ENCODE measurements at regions not wholly inside any gene's neighbourhood (a gene's known extent, or its start where the extent isn't known, plus 50 kb on each side); places are given as distances from the start of the nearest gene placed in this dataset.

GRCh38 chr10:129140921-129141885, 325.8 kb upstream of the MGMT start:
- ATAC-seq (ENCODE audit: insufficient read depth, low read depth) (no peak), DNase-seq (no peak)
- Histone ChIP-seq H3K79me2 (ENCODE audit: insufficient read depth, low read length) (no peaks in the 10 kb centered on the region), H3K4me2 (ENCODE audit: insufficient read depth, low read length) (no peak overlapping the region), H3K36me3 (ENCODE audit: insufficient read depth, low read length) (no peaks in the 10 kb centered on the region), H3K27me3 (ENCODE audit: insufficient read depth, low read length, poor library complexity) (no peaks in the 10 kb centered on the region), H4K20me1 (ENCODE audit: insufficient read depth, low read length) (no peaks in the 10 kb centered on the region), H3K9ac (ENCODE audit: low read depth, low read length) (no peak overlapping the region), H3K27ac (ENCODE audit: low read length) (no peak overlapping the region), H3K9me3 (ENCODE audit: insufficient read depth, low read length, severe bottlenecking) (no peaks in the 10 kb centered on the region), H3K4me3 (ENCODE audit: low read depth in 1 of 2, low read length in 2 of 2) (no peak overlapping the region), H3K4me1 (ENCODE audit: insufficient read depth, low read length) (no peaks in the 10 kb centered on the region), H2AFZ (ENCODE audit: low read depth, low read length) (no peak overlapping the region)
- TF ChIP-seq CTCF (IDR thresholded peaks at IDR 0.05; ENCODE audit: borderline replicate concordance, extremely low read depth, low read length, poor library complexity, severe bottlenecking) (no peak), EZH2 (IDR thresholded peaks at IDR 0.05; ENCODE audit: borderline replicate concordance, low read depth, low read length, severe bottlenecking) (no peak)

- Histone ChIP-seq H2AFZ (ENCODE audit: low read depth, low read length) (no peak overlapping the region), H3K36me3 (ENCODE audit: insufficient read depth, low read length) (no peaks in the 10 kb centered on the region), H3K27me3 (ENCODE audit: insufficient read depth, low read length, poor library complexity) (no peaks in the 10 kb centered on the region), H3K9ac (ENCODE audit: low read depth, low read length) (no peak overlapping the region), H3K4me1 (ENCODE audit: insufficient read depth, low read length) (no peaks in the 10 kb centered on the region), H3K4me3 (ENCODE audit: low read depth in 1 of 2, low read length in 2 of 2) (no peak overlapping the region), H3K79me2 (ENCODE audit: insufficient read depth, low read length) (no peaks in the 10 kb centered on the region), H3K9me3 (ENCODE audit: insufficient read depth, low read length, severe bottlenecking) (peaks cover 7% of the 10 kb centered on the region), H3K4me2 (ENCODE audit: insufficient read depth, low read length) (no peak overlapping the region), H3K27ac (ENCODE audit: low read length) (no peak overlapping the region), H4K20me1 (ENCODE audit: insufficient read depth, low read length) (no peaks in the 10 kb centered on the region)
- DNase-seq = no peak
- TF ChIP-seq CTCF (IDR thresholded peaks at IDR 0.05; ENCODE audit: borderline replicate concordance, extremely low read depth, low read length, poor library complexity, severe bottlenecking) = no peak
- no peak for TF ChIP-seq EZH2 (IDR thresholded peaks at IDR 0.05; ENCODE audit: borderline replicate concordance, low read depth, low read length, severe bottlenecking)
- ATAC-seq (ENCODE audit: insufficient read depth, low read depth) = no peak
These were observed 315.8 kb upstream of the MGMT start for GRCh38 chr10:129151281-129151680.

GRCh38 chr10:129156406-129156805, 310.6 kb upstream of the MGMT start:
- no peak for ATAC-seq (ENCODE audit: insufficient read depth, low read depth)
- Histone ChIP-seq H3K9ac (ENCODE audit: low read depth, low read length) (no peak overlapping the region), H3K4me3 (ENCODE audit: low read depth in 1 of 2, low read length in 2 of 2) (no peak overlapping the region), H4K20me1 (ENCODE audit: insufficient read depth, low read length) (no peaks in the 10 kb centered on the region), H3K36me3 (ENCODE audit: insufficient read depth, low read length) (no peaks in the 10 kb centered on the region), H3K27me3 (ENCODE audit: insufficient read depth, low read length, poor library complexity) (no peaks in the 10 kb centered on the region), H3K79me2 (ENCODE audit: insufficient read depth, low read length) (no peaks in the 10 kb centered on the region), H3K4me1 (ENCODE audit: insufficient read depth, low read length) (no peaks in the 10 kb centered on the region), H3K9me3 (ENCODE audit: insufficient read depth, low read length, severe bottlenecking) (peaks cover 7% of the 10 kb centered on the region), H3K4me2 (ENCODE audit: insufficient read depth, low read length) (no peak overlapping the region), H2AFZ (ENCODE audit: low read depth, low read length) (no peak overlapping the region), H3K27ac (ENCODE audit: low read length) (no peak overlapping the region)
- TF ChIP-seq CTCF (IDR thresholded peaks at IDR 0.05; ENCODE audit: borderline replicate concordance, extremely low read depth, low read length, poor library complexity, severe bottlenecking) (no peak), EZH2 (IDR thresholded peaks at IDR 0.05; ENCODE audit: borderline replicate concordance, low read depth, low read length, severe bottlenecking) (no peak)
- DNase-seq = no peak
